Sigmoid colon (tissue), 4 donors: ENCODE measurements at regions not wholly inside any gene's neighbourhood (a gene's known extent, or its start where the extent isn't known, plus 50 kb on each side); places are given as distances from the start of the nearest gene placed in this dataset.

Experiments
- CTCF ChIP-seq, 4 experiments: fragments of 450-650 bp in 3 of 4; fragments of 200-600 bp in 1 of 4; IDR thresholded peaks; one replicate each; pipeline ENCODE4 v1.5.1; 2016 to 2019; ENCODE audit warnings: antibody characterized with exemption in 4 of 4, mild to moderate bottlenecking in 3 of 4, moderate library complexity in 2 of 4
- EP300 ChIP-seq, 4 donors: sonication (generic); formaldehyde crosslinking; IDR thresholded peaks; one replicate each; pipeline ENCODE4 v1.6.1; 2017; ENCODE audit warnings: antibody characterized with exemption in 4 of 4
- POLR2A ChIP-seq, 2 donors: fragments of 450-650 bp; IDR thresholded peaks; one replicate each; pipeline ENCODE4 v1.6.1; 2016; ENCODE audit warnings: antibody characterized with exemption in 2 of 2, mild to moderate bottlenecking in 2 of 2, moderate library complexity in 2 of 2
- POLR2AphosphoS5 ChIP-seq, 4 donors: sonication (generic); formaldehyde crosslinking; IDR thresholded peaks; one replicate each; pipeline ENCODE4 v1.6.1; 2017; ENCODE audit warnings: antibody characterized with exemption in 4 of 4

GRCh38 chr13:74945637-74946036 is 536.3 kb downstream of the TBC1D4 start:
- TF ChIP-seq CTCF (IDR thresholded peaks at IDR 0.05), result no peak
- no peak for TF ChIP-seq EP300 (IDR thresholded peaks at IDR 0.05)
- no peak for TF ChIP-seq POLR2A (IDR thresholded peaks at IDR 0.05)
- no peak for TF ChIP-seq POLR2AphosphoS5 (IDR thresholded peaks at IDR 0.05)
